Ascending aorta (tissue), 2 donors: ENCODE measurements at regions not wholly inside any gene's neighbourhood (a gene's known extent, or its start where the extent isn't known, plus 50 kb on each side); places are given as distances from the start of the nearest gene placed in this dataset.
"Not testable (repeated sequence)": the region's sequence is repeated elsewhere in the genome, so short reads cannot be mapped to it uniquely, and the experiment has no call there.

Experiments
- DNase-seq, 2 donors: peaks; one replicate each; pipeline ENCODE4 v3.0.0-alpha.2; 2019; ENCODE audit warnings: low spot score in 2 of 2
- H3K27ac ChIP-seq, 2 donors: fragments of 200-600 bp; sonication (generic); one replicate each; pipeline ENCODE4 v1.5.1; 2016 to 2017; ENCODE audit warnings: mild to moderate bottlenecking in 1 of 2
- H3K27me3 ChIP-seq: fragments of 200-600 bp; sonication (generic); one replicate; pipeline ENCODE4 v1.5.1; 2017
- H3K36me3 ChIP-seq, 2 donors: fragments of 200-600 bp; sonication (generic); one replicate each; pipeline ENCODE4 v1.5.1; 2016
- H3K4me1 ChIP-seq, 2 donors: fragments of 200-600 bp; sonication (generic); one replicate each; pipeline ENCODE4 v1.5.1; 2016 to 2017; ENCODE audit warnings: mild to moderate bottlenecking in 1 of 2
- H3K4me3 ChIP-seq, 2 donors: fragments of 200-600 bp; sonication (generic); one replicate each; pipeline ENCODE4 v1.5.1; 2016 to 2017; ENCODE audit warnings: mild to moderate bottlenecking in 1 of 2
- H3K9me3 ChIP-seq, 2 donors: fragments of 200-600 bp; sonication (generic); one replicate each; pipeline ENCODE4 v1.5.1; 2016
- CTCF ChIP-seq, 3 experiments: fragments of 200-600 bp in 2 of 3; fragments of 450-650 bp in 1 of 3; sonication (generic) in 2 of 3; IDR thresholded peaks; one replicate each; pipeline ENCODE4 v1.5.1; 2016 to 2019; ENCODE audit warnings: antibody characterized with exemption in 3 of 3, mild to moderate bottlenecking in 1 of 3, moderate library complexity in 1 of 3
- intact Hi-C: fragments of 100-400 bp; cut with DNase I; formaldehyde crosslinking; loops from one replicate; pipeline ENCODE4 v1.15.1; 2023

- intact Hi-C loops, result no loop called here
- Histone ChIP-seq H3K9me3 (peaks cover 0 to 9% of the 10 kb centered on the region in 2 donors), H3K4me1 (no peaks in the 10 kb centered on the region), H3K36me3 (no peaks in the 10 kb centered on the region), H3K27ac (no peak overlapping the region), H3K4me3 (no peak overlapping the region), H3K27me3 (no peaks in the 10 kb centered on the region)
- TF ChIP-seq CTCF (IDR thresholded peaks at IDR 0.05), result no peak
- DNase-seq, result no peak
Measured at GRCh38 chr5:21574438-21574837, 1278.7 kb downstream of the CDH12 start.

GRCh38 chr5:21573416-21574314 is 1279.5 kb downstream of the CDH12 start:
- H3K36me3 ChIP-seq, result no peaks in the 10 kb centered on the region
- H3K9me3 ChIP-seq, result peaks cover 0 to 9% of the 10 kb centered on the region in 2 donors
- DNase-seq, result no peak
- H3K4me3 ChIP-seq, result no peak overlapping the region
- H3K27me3 ChIP-seq, result no peaks in the 10 kb centered on the region
- no peak overlapping the region for H3K27ac ChIP-seq
- no peak for TF ChIP-seq CTCF (IDR thresholded peaks at IDR 0.05)
- H3K4me1 ChIP-seq, result no peaks in the 10 kb centered on the region
- intact Hi-C loops, result no loop called here

- DNase-seq, H3K27ac ChIP-seq, H3K27me3 ChIP-seq, H3K4me1 ChIP-seq, H3K9me3 ChIP-seq, H3K4me3 ChIP-seq, intact Hi-C loops, H3K36me3 ChIP-seq: not testable (repeated sequence)
Measured at GRCh38 chr5:21571196-21571595, 1281.9 kb downstream of the CDH12 start.

- DNase-seq, H3K4me1 ChIP-seq, H3K27ac ChIP-seq, H3K4me3 ChIP-seq, intact Hi-C loops, H3K36me3 ChIP-seq, H3K27me3 ChIP-seq, H3K9me3 ChIP-seq: not testable (repeated sequence)
Measured at GRCh38 chr5:21559109-21559508, 1294.0 kb downstream of the CDH12 start.

DNA sequence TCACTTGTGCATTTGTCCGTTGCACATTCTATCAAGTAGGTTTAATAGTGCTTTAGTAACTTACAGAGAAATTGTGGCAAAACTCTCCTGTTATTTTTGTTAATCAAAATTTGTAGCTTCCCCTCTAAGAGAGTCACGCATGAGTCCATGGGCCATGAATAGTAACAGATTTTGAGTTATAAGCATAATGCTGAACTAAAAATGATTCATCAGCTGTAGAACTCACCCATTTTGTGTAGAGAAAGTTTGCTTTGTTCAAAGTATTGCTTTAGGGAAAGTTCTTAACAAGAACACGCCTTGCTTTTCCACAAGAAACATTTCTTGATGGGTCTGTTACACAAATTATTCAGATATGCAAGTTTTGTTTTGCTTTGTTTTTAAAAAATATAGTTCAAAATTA is 1300.9 kb downstream of the CDH12 start:
- H3K4me3 ChIP-seq, DNase-seq, intact Hi-C loops, H3K27me3 ChIP-seq, H3K9me3 ChIP-seq, H3K36me3 ChIP-seq, H3K27ac ChIP-seq, H3K4me1 ChIP-seq: not testable (repeated sequence)

GRCh38 chr5:21550916-21551315 is 1302.2 kb downstream of the CDH12 start:
- H3K36me3 ChIP-seq, H3K27me3 ChIP-seq, H3K9me3 ChIP-seq, DNase-seq, intact Hi-C loops, H3K4me1 ChIP-seq, H3K27ac ChIP-seq, H3K4me3 ChIP-seq: not testable (repeated sequence)

DNA sequence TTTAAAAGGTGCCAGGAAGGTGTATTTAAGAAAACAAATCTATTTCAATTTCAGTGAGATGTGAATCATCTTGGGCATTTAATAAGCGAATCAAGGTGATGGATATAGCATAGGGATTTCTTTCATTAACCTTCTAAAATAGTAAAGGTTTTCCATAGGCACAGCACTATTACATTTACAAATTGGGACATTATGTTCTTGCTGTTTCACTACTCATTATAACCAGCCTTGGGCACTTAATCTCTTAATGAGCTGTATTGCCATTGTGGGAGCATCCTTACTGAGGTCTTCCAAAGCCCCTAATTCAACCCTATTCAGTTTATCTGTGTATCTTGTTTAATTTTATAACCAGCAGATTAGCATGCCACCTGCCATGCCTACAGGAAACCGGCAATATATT is 1305.5 kb downstream of the CDH12 start:
- H3K4me1 ChIP-seq, H3K27me3 ChIP-seq, H3K27ac ChIP-seq, H3K4me3 ChIP-seq, DNase-seq, H3K36me3 ChIP-seq, intact Hi-C loops, H3K9me3 ChIP-seq: not testable (repeated sequence)

DNA sequence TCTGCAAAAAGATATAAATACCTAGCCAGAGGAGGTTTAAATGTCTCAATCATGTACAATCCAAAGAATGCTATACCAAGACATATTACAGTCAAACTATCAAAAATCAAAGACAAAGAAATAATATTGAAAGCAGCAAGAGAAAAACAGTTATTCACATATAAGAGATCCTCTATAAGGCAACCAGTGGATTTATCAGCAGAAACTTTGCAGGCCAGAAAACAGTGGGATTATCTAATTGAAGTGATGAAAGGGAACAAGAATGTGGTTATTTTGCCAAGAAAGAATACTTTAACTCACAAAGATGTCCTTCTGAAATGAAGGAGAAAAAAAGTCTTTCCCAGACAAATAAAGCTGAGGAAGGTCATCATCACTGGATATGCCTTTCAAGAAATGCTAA is 1318.0 kb downstream of the CDH12 start:
- H3K9me3 ChIP-seq, DNase-seq, H3K36me3 ChIP-seq, H3K4me3 ChIP-seq, intact Hi-C loops, H3K4me1 ChIP-seq, H3K27ac ChIP-seq, H3K27me3 ChIP-seq: not testable (repeated sequence)

DNA sequence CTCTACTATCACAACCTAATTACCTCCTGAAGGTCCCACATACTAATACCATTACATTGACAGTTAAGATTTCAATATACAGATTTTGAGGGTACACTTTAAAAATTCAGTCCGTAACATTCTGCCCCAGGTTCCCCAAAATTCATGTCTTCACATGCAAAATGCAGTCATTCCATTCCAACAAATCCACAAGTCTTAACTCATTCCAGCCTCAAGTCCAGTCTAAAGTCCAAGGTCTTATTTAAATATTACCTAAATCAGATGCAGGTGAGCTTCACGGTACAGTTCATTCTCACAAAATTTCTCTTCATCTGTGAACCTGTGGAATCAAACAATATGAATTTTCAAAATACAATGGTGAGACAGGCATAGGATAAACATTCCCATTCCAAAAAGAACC is 1332.0 kb downstream of the CDH12 start:
- H3K4me3 ChIP-seq, DNase-seq, H3K9me3 ChIP-seq, H3K4me1 ChIP-seq, H3K27me3 ChIP-seq, H3K27ac ChIP-seq, intact Hi-C loops, H3K36me3 ChIP-seq: not testable (repeated sequence)

GRCh38 chr5:21496926-21497325 is 1356.2 kb downstream of the CDH12 start:
- H3K4me1 ChIP-seq, H3K4me3 ChIP-seq, DNase-seq, H3K9me3 ChIP-seq, H3K27me3 ChIP-seq, H3K27ac ChIP-seq, intact Hi-C loops: not testable (repeated sequence)
- peaks cover 10 to 22% of the 10 kb centered on the region in 2 donors for H3K36me3 ChIP-seq

GRCh38 chr5:21496056-21496455 is 1357.1 kb downstream of the CDH12 start:
- intact Hi-C loops, DNase-seq: not testable (repeated sequence)
- peaks cover 15 to 23% of the 10 kb centered on the region in 2 donors for H3K36me3 ChIP-seq

GRCh38 chr5:21495235-21495634 is 1357.9 kb downstream of the CDH12 start:
- DNase-seq, H3K27ac ChIP-seq, H3K4me1 ChIP-seq, H3K9me3 ChIP-seq, H3K4me3 ChIP-seq, intact Hi-C loops, H3K27me3 ChIP-seq: not testable (repeated sequence)
- H3K36me3 ChIP-seq, result peaks cover 15 to 23% of the 10 kb centered on the region in 2 donors

More at GRCh38 chr5:21496056-21496455, 1357.1 kb downstream of the CDH12 start:
- not testable (repeated sequence) for H3K4me3 ChIP-seq, H3K4me1 ChIP-seq, H3K9me3 ChIP-seq, H3K27ac ChIP-seq, H3K27me3 ChIP-seq
